HEK293T (cell line): ENCODE measurements at regions not wholly inside any gene's neighbourhood (a gene's known extent, or its start where the extent isn't known, plus 50 kb on each side); places are given as distances from the start of the nearest gene placed in this dataset.
"Not testable (repeated sequence)": the region's sequence is repeated elsewhere in the genome, so short reads cannot be mapped to it uniquely, and the experiment has no call there.

ENCODE experiments used
- CTCF ChIA-PET: fragments of 350-600 bp; formaldehyde crosslinking; extraction: SDS; loops from one replicate; lab custom pipeline; 2021; ENCODE audit warnings: antibody characterized with exemption, inconsistent platforms; lab: Yijun Ruan, JAX
- POLR2A ChIA-PET: fragments of 350-600 bp; formaldehyde crosslinking; extraction: SDS; loops from one replicate; lab custom pipeline; 2020; ENCODE audit warnings: antibody characterized with exemption, inconsistent platforms; lab: Yijun Ruan, JAX
- DNase-seq: peaks from one replicate; pipeline ENCODE4 v3.0.0; 2012; ENCODE audit warnings: mixed read lengths; ENCODE audit errors: extremely low spot score
- ARNT ChIP-seq: fragments of 450-650 bp; IDR thresholded peaks from 2 replicates; pipeline ENCODE4 v1.6.1; 2017; ENCODE audit warnings: mild to moderate bottlenecking
- BHLHE40 ChIP-seq: fragments of 450-650 bp; IDR thresholded peaks from 2 replicates; pipeline ENCODE4 v1.6.1; 2016; ENCODE audit warnings: mild to moderate bottlenecking, moderate library complexity, borderline replicate concordance
- CTBP1 ChIP-seq: fragments of 450-650 bp; IDR thresholded peaks from 2 replicates; pipeline ENCODE4 v1.6.1; 2016; ENCODE audit warnings: borderline replicate concordance
- ELF4 ChIP-seq: fragments of 450-650 bp; IDR thresholded peaks from 2 replicates; pipeline ENCODE4 v1.6.1; 2017; ENCODE audit warnings: antibody characterized with exemption
- FOXA1 ChIP-seq: fragments of 450-650 bp; IDR thresholded peaks from 2 replicates; pipeline ENCODE4 v1.6.1; 2016; ENCODE audit warnings: mild to moderate bottlenecking
- FOXK2 ChIP-seq: fragments of 450-650 bp; IDR thresholded peaks from 2 replicates; pipeline ENCODE4 v1.6.1; 2016; ENCODE audit warnings: mild to moderate bottlenecking
- FOXM1 ChIP-seq: fragments of 450-650 bp; IDR thresholded peaks from 2 replicates; pipeline ENCODE4 v1.6.1; 2017; ENCODE audit warnings: mild to moderate bottlenecking, borderline replicate concordance
- HDGF ChIP-seq: fragments of 450-650 bp; IDR thresholded peaks from 2 replicates; pipeline ENCODE4 v1.6.1; 2017; ENCODE audit warnings: antibody characterized with exemption, borderline replicate concordance
- L3MBTL2 ChIP-seq: fragments of 450-650 bp; conservative IDR thresholded peaks from 2 replicates; pipeline ENCODE4 v1.6.1; 2016; ENCODE audit warnings: mild to moderate bottlenecking
- LEF1 ChIP-seq: fragments of 450-650 bp; IDR thresholded peaks from 2 replicates; pipeline ENCODE4 v1.6.1; 2017; ENCODE audit warnings: mild to moderate bottlenecking, borderline replicate concordance
- NFRKB ChIP-seq: fragments of 450-650 bp; IDR thresholded peaks from 2 replicates; pipeline ENCODE4 v1.6.1; 2016; ENCODE audit warnings: mild to moderate bottlenecking, moderate library complexity
- PKNOX1 ChIP-seq: fragments of 450-650 bp; IDR thresholded peaks from 2 replicates; pipeline ENCODE4 v1.6.1; 2016
- SP1 ChIP-seq: fragments of 450-650 bp; IDR thresholded peaks from 2 replicates; pipeline ENCODE4 v1.6.1; 2017
- SUZ12 ChIP-seq: fragments of 450-650 bp; IDR thresholded peaks from 2 replicates; pipeline ENCODE4 v1.6.1; 2016; ENCODE audit warnings: mild to moderate bottlenecking
- TARDBP ChIP-seq: fragments of 450-650 bp; IDR thresholded peaks from 2 replicates; pipeline ENCODE4 v1.6.1; 2016
- ZNF384 ChIP-seq: fragments of 450-650 bp; IDR thresholded peaks from 2 replicates; pipeline ENCODE4 v1.6.1; 2016

- DNase-seq = peak; percentile 60
- POLR2A ChIA-PET = interaction anchor here (1.6 kb wide), 1 partner anchor 98 kb away, joined by 3 read pairs; no protein-coding TSS in a partner anchor
- TF ChIP-seq TARDBP (no peak), SP1 (no peak), NFRKB (no peak), CTBP1 (no peak), FOXM1 (no peak), ZNF384 (no peak), SUZ12 (no peak), FOXA1 (no peak), ELF4 (no peak), L3MBTL2 (no peak), PKNOX1 (no peak), ARNT (no peak), HDGF (no peak), LEF1 (no peak), FOXK2 (no peak), BHLHE40 (no peak)
- CTCF ChIA-PET = interaction anchor here (0.6 to 1.2 kb wide), 6 partner anchors 11 to 388 kb away, joined by 3 to 6 read pairs (median 3); no protein-coding TSS in a partner anchor
Observed at GRCh38 chr5:36777105-36777757, 99.3 kb upstream of the NIPBL start.

DNA sequence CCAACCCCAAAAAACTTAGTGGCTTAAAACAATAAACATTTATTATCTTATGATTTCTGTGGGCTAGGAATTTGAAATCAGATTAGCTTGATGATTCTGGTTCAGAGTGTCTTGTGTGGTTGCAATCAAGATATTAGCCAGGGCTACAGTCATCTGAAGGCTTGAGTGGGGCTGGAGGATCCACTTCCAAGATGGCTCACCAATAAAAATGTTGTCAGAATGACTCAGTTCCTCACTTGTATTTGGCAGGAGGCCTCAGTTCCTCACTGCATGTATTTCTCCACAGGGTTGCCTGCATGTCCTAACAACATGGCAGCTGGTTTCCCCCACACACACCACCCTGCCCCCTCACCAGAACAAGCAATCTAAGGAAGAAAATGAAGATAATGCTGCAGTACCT is 98.2 kb upstream of the NIPBL start:
- no peak for DNase-seq
- CTCF ChIA-PET = interaction anchor here (0.7 to 1.2 kb wide), 3 partner anchors 10 to 228 kb away, joined by 3 to 6 read pairs (median 3); no protein-coding TSS in a partner anchor
- POLR2A ChIA-PET = interaction anchor here (1.6 kb wide), 1 partner anchor 97 kb away, joined by 3 read pairs; no protein-coding TSS in a partner anchor
- no peak for TF ChIP-seq FOXK2
- no peak for TF ChIP-seq CTBP1
- TF ChIP-seq ELF4 = no peak
- TF ChIP-seq HDGF = no peak
- no peak for TF ChIP-seq NFRKB
- TF ChIP-seq PKNOX1 = no peak
- no peak for TF ChIP-seq SUZ12
- no peak for TF ChIP-seq SP1

DNA sequence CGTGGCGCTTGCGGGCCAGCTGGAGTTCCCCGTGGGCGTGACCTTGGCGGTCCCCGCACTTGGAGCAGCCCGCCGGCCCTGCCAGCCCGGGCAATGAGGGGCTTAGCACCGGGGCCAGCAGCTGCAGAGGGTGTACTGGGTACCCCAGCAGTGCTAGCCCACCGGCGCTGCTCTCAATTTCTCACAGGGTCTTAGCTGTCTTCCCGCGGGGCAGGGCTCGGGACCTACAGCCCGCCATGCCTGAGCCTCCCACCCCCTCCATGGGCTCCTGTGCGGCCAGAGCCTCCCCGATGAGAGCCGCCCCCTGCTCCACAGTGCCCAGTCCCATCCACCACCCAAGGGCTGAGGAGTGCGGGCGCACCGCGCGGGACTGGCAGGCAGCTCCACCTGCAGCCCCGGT is 94.0 kb upstream of the NIPBL start:
- CTCF ChIA-PET, POLR2A ChIA-PET, DNase-seq: not testable (repeated sequence)

DNA sequence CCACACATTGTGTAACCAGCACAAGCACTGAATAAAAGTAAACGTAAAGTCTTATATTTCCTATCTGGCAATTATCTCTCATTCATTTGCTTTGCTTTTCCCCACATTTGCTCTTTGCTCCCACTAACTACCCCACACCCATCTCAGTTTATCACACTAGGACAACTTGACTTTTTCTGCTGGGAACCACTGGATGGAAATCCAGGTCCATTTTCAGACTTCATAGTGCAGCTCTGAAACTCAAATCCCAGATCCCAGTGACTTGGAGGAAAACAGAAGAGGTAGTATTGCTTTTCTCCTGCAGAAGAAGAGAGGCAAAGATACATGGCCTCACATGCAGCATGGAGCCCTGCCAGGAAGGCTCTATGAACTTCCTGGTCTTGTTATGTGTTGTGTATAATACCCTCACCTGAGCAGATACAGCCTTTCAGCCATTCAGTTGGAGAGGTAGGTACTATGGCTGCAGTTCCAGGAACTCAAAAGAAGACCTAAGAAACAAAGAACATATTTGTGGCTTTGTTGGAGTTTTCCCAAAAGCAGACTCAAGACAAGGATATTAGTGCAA is 90.0 kb upstream of the NIPBL start:
- CTCF ChIA-PET = interaction anchor here (0.7 kb wide), 1 partner anchor 83 kb away, joined by 3 read pairs; no protein-coding TSS in a partner anchor
- POLR2A ChIA-PET = no interaction called here
- TF ChIP-seq SP1 = no peak
- TF ChIP-seq TARDBP = no peak
- TF ChIP-seq ZNF384 = no peak
- TF ChIP-seq CTBP1 = no peak
- no peak for TF ChIP-seq PKNOX1
- TF ChIP-seq FOXK2 = no peak
- no peak for TF ChIP-seq L3MBTL2
- no peak for TF ChIP-seq SUZ12
- TF ChIP-seq FOXM1 = no peak
- TF ChIP-seq FOXA1 = no peak
- TF ChIP-seq LEF1 = no peak
- no peak for TF ChIP-seq ARNT
- TF ChIP-seq ELF4 = no peak
- TF ChIP-seq NFRKB = no peak
- no peak for DNase-seq

- ChIA-PET POLR2A (no interaction called here), CTCF (no interaction called here)
- TF ChIP-seq ARNT = no peak
- no peak for TF ChIP-seq FOXK2
- TF ChIP-seq ZNF384 = no peak
- TF ChIP-seq LEF1 = no peak
- TF ChIP-seq NFRKB = no peak
- TF ChIP-seq HDGF = no peak
- TF ChIP-seq L3MBTL2 = no peak
- no peak for TF ChIP-seq ELF4
- no peak for TF ChIP-seq TARDBP
- TF ChIP-seq FOXM1 = no peak
- no peak for TF ChIP-seq SP1
- no peak for TF ChIP-seq CTBP1
- no peak for TF ChIP-seq BHLHE40
- no peak for TF ChIP-seq PKNOX1
- no peak for TF ChIP-seq FOXA1
- no peak for DNase-seq
Observed at GRCh38 chr5:36787365-36788093, 89.0 kb upstream of the NIPBL start.
